Chondrocyte (in vitro differentiated cells): ENCODE measurements at regions not wholly inside any gene's neighbourhood (a gene's known extent, or its start where the extent isn't known, plus 50 kb on each side); places are given as distances from the start of the nearest gene placed in this dataset.

Experiments used
- DNase-seq: peaks from one replicate; pipeline ENCODE4 v3.0.0; 2021; ENCODE audit warnings: mixed read lengths, low spot score
- H3K27ac Mint-ChIP-seq: one replicate; pipeline ENCODE4 v1.8.0; 2021; ENCODE audit warnings: mild to moderate bottlenecking, moderate library complexity, mixed read lengths; ENCODE audit not compliant: unreplicated experiment
- H3K27me3 Mint-ChIP-seq: 2 replicates; pipeline ENCODE4 v1.8.0; 2021; ENCODE audit warnings: low read depth, mixed read lengths
- H3K36me3 Mint-ChIP-seq: 2 replicates; pipeline ENCODE4 v1.8.0; 2021; ENCODE audit warnings: low read depth, mixed read lengths
- H3K4me1 Mint-ChIP-seq: 2 replicates; pipeline ENCODE4 v1.8.0; 2021; ENCODE audit warnings: low read depth, mild to moderate bottlenecking, mixed read lengths
- H3K4me3 Mint-ChIP-seq: one replicate; pipeline ENCODE4 v1.8.0; 2021; ENCODE audit warnings: mild to moderate bottlenecking, moderate library complexity, mixed read lengths; ENCODE audit not compliant: unreplicated experiment
- H3K9me3 Mint-ChIP-seq: 2 replicates; pipeline ENCODE4 v1.8.0; 2021; ENCODE audit warnings: low read depth, mixed read lengths
- CTCF ChIP-seq: fragments of 200-600 bp; sonication (generic); IDR thresholded peaks from 2 replicates; pipeline ENCODE4 v1.5.0; 2021; ENCODE audit warnings: antibody characterized with exemption, mild to moderate bottlenecking, moderate library complexity

GRCh38 chr2:212712466-212712865 is 173.9 kb upstream of the ERBB4 start:
- Mint-ChIP-seq H3K36me3 (peaks cover 2% of the 10 kb centered on the region), H3K27ac (no peak overlapping the region), H3K4me3 (no peak overlapping the region), H3K4me1 (peaks cover 13% of the 10 kb centered on the region), H3K27me3 (peaks cover under 1% of the 10 kb centered on the region), H3K9me3 (no peaks in the 10 kb centered on the region)
- no peak for DNase-seq
- no peak for TF ChIP-seq CTCF

GRCh38 chr2:212711856-212712255 is 173.3 kb upstream of the ERBB4 start:
- H3K27ac Mint-ChIP-seq = no peak overlapping the region
- H3K36me3 Mint-ChIP-seq = peaks cover 2% of the 10 kb centered on the region
- H3K27me3 Mint-ChIP-seq = peaks cover 1% of the 10 kb centered on the region
- DNase-seq = no peak
- H3K4me1 Mint-ChIP-seq = peaks cover 13% of the 10 kb centered on the region
- no peak overlapping the region for H3K4me3 Mint-ChIP-seq
- H3K9me3 Mint-ChIP-seq = no peaks in the 10 kb centered on the region
- no peak for TF ChIP-seq CTCF

- DNase-seq = no peak
- no peaks in the 10 kb centered on the region for H3K36me3 Mint-ChIP-seq
- no peak overlapping the region for H3K4me3 Mint-ChIP-seq
- peaks cover 1% of the 10 kb centered on the region for H3K27me3 Mint-ChIP-seq
- H3K4me1 Mint-ChIP-seq = peaks cover 13% of the 10 kb centered on the region
- no peak for TF ChIP-seq CTCF
- no peak overlapping the region for H3K27ac Mint-ChIP-seq
- no peaks in the 10 kb centered on the region for H3K9me3 Mint-ChIP-seq
Observed at GRCh38 chr2:212709280-212709679, 170.7 kb upstream of the ERBB4 start.

- Mint-ChIP-seq H3K27me3 (peaks cover 1% of the 10 kb centered on the region), H3K4me1 (peaks cover 13% of the 10 kb centered on the region), H3K36me3 (no peaks in the 10 kb centered on the region), H3K4me3 (no peak overlapping the region), H3K27ac (no peak overlapping the region), H3K9me3 (no peaks in the 10 kb centered on the region)
- TF ChIP-seq CTCF = no peak
- no peak for DNase-seq
Observed at GRCh38 chr2:212708355-212708754, 169.8 kb upstream of the ERBB4 start.

GRCh38 chr2:212695426-212695825 is 156.8 kb upstream of the ERBB4 start:
- no peak for DNase-seq
- Mint-ChIP-seq H3K4me1 (peaks cover 6% of the 10 kb centered on the region), H3K4me3 (no peak overlapping the region), H3K27me3 (no peaks in the 10 kb centered on the region), H3K27ac (no peak overlapping the region), H3K36me3 (no peaks in the 10 kb centered on the region), H3K9me3 (no peaks in the 10 kb centered on the region)
- no peak for TF ChIP-seq CTCF
